ENCODE measurements at regions not wholly inside any gene's neighbourhood (a gene's known extent, or its start where the extent isn't known, plus 50 kb on each side); places are given as distances from the start of the nearest gene placed in this dataset.

- no peak for DNase-seq
Measured at GRCh38 chr19:29431332-29431731, 94.5 kb upstream of the VSTM2B start.

- no peak for DNase-seq
Measured at GRCh38 chr19:29432677-29433076, 93.1 kb upstream of the VSTM2B start.

- no peak for DNase-seq
Measured at GRCh38 chr19:29436591-29437103, 89.1 kb upstream of the VSTM2B start.

GRCh38 chr19:29439021-29439420, 86.8 kb upstream of the VSTM2B start:
- no peak for DNase-seq

GRCh38 chr19:29439688-29440550, 85.9 kb upstream of the VSTM2B start:
- DNase-seq: no peak

- DNase-seq: no peak
Measured at GRCh38 chr19:29442094-29442493, 83.7 kb upstream of the VSTM2B start.

- DNase-seq: no peak
Measured at GRCh38 chr19:29442910-29443309, 82.9 kb upstream of the VSTM2B start.

- DNase-seq: no peak
Measured at GRCh38 chr19:29445246-29445645, 80.5 kb upstream of the VSTM2B start.

- no peak for DNase-seq
Measured at GRCh38 chr19:29446361-29446760, 79.4 kb upstream of the VSTM2B start.

GRCh38 chr19:29448046-29448445, 77.7 kb upstream of the VSTM2B start:
- DNase-seq: no peak

- no peak for DNase-seq
Measured at GRCh38 chr19:29449371-29449770, 76.4 kb upstream of the VSTM2B start.

GRCh38 chr19:29450306-29450705, 75.5 kb upstream of the VSTM2B start:
- no peak for DNase-seq

GRCh38 chr19:29450812-29451211, 75.0 kb upstream of the VSTM2B start:
- no peak for DNase-seq

GRCh38 chr19:29454109-29454508, 71.7 kb upstream of the VSTM2B start:
- no peak for DNase-seq

GRCh38 chr19:29457413-29457812, 68.4 kb upstream of the VSTM2B start:
- DNase-seq: no peak

GRCh38 chr19:29467824-29468401, 57.9 kb upstream of the VSTM2B start:
- DNase-seq: no peak

- no peak for DNase-seq
Measured at GRCh38 chr19:29475469-29475868, 50.3 kb upstream of the VSTM2B start.
